B cell (primary cell): ENCODE measurements at regions not wholly inside any gene's neighbourhood (a gene's known extent, or its start where the extent isn't known, plus 50 kb on each side); places are given as distances from the start of the nearest gene placed in this dataset.

Source experiments
- ATAC-seq: fragments of 200-7000 bp; cut with Tn5 transposase; one replicate; pipeline ENCODE4 v1.10.0; 2021; ENCODE audit warnings: low read depth, mild to moderate bottlenecking, moderate number of reproducible peaks, moderate library complexity
- CTCF ChIA-PET: fragments of 350-600 bp; sonication (Branson Sonifier 250); formaldehyde crosslinking; loops from one replicate; lab custom pipeline; 2021; ENCODE audit warnings: antibody characterized with exemption, inconsistent platforms; lab: Charles Lee
- POLR2A ChIA-PET: fragments of 350-600 bp; sonication (Branson Sonifier 250); formaldehyde crosslinking; loops from one replicate; lab custom pipeline; 2021; ENCODE audit warnings: antibody characterized with exemption; lab: Charles Lee
- DNase-seq: peaks from one replicate; pipeline ENCODE4 v3.0.0; 2013
- H2AFZ ChIP-seq: 2 replicates; pipeline ENCODE4 v1.6.1; 2012; ENCODE audit warnings: mild to moderate bottlenecking, low read depth, low read length; ENCODE audit not compliant: insufficient read depth, poor library complexity, severe bottlenecking
- H3K27ac ChIP-seq, 2 donors: 1 replicate in 1 of 2; 2 replicates in 1 of 2; pipeline ENCODE4 v1.5.1; 2012 to 2013; ENCODE audit warnings: low read length in 2 of 2, mild to moderate bottlenecking in 2 of 2, moderate library complexity in 1 of 2
- H3K27me3 ChIP-seq, 4 experiments: fragments of 200-600 bp in 1 of 4; sonication (generic) in 1 of 4; replicated peaks in 1 of 4; 1 replicate in 2 of 4; 2 replicates in 2 of 4; pipeline versions ENCODE4 v1.6.1 to v1.7.0; 2013 to 2016; ENCODE audit warnings: low read length in 3 of 4, mild to moderate bottlenecking in 2 of 4, mixed read lengths in 1 of 4, moderate library complexity in 1 of 4; ENCODE audit not compliant: insufficient read depth in 4 of 4, control insufficient read depth in 3 of 4; ENCODE audit errors: control extremely low read depth in 1 of 4
- H3K36me3 ChIP-seq, 2 experiments: replicated peaks in 1 of 2; 1 replicate in 1 of 2; 2 replicates in 1 of 2; pipeline versions ENCODE4 v1.6.1 to v1.7.1; 2013; ENCODE audit warnings: low read length in 1 of 2; ENCODE audit not compliant: insufficient read depth in 2 of 2, control insufficient read depth in 1 of 2; ENCODE audit errors: control extremely low read depth in 1 of 2, extremely low read depth in 1 of 2
- H3K4me1 ChIP-seq, 2 donors: fragments of 200-600 bp in 1 of 2; sonication (generic) in 1 of 2; 1 replicate in 1 of 2; 2 replicates in 1 of 2; pipeline versions ENCODE4 v1.5.1 to v1.6.1; 2013 to 2017; ENCODE audit warnings: low read length in 2 of 2; ENCODE audit not compliant: control insufficient read depth in 2 of 2, insufficient read depth in 2 of 2
- H3K4me2 ChIP-seq: replicated peaks from 2 replicates; pipeline ENCODE3; 2012; ENCODE audit warnings: mild to moderate bottlenecking, low read depth, low read length; ENCODE audit not compliant: poor library complexity, severe bottlenecking
- H3K4me3 ChIP-seq, 5 experiments: fragments of 200-600 bp in 1 of 5; sonication (generic) in 1 of 5; 1 replicate in 3 of 5; 2 replicates in 2 of 5; pipeline versions ENCODE4 v1.5.1 to v1.7.0; 2011 to 2016; ENCODE audit warnings: low read length in 4 of 5, mild to moderate bottlenecking in 4 of 5, low read depth in 2 of 5, control low read depth in 1 of 5, moderate library complexity in 1 of 5; ENCODE audit not compliant: insufficient read depth in 1 of 5; ENCODE audit errors: control extremely low read depth in 1 of 5, extremely low read depth in 1 of 5
- H3K79me2 ChIP-seq: fragments of 200-600 bp; sonication (generic); one replicate; pipeline ENCODE4 v1.6.0; 2016; ENCODE audit warnings: low read length; ENCODE audit not compliant: control insufficient read depth, insufficient read depth
- H3K9ac ChIP-seq: fragments of 200-600 bp; sonication (generic); 2 replicates; pipeline ENCODE4 v1.6.1; 2017; ENCODE audit warnings: mild to moderate bottlenecking, low read length, moderate library complexity
- H3K9me3 ChIP-seq, 3 donors: one replicate each; pipeline versions ENCODE4 v1.6.1 to v1.7.1; 2013; ENCODE audit warnings: low read length in 2 of 3; ENCODE audit not compliant: control insufficient read depth in 2 of 3, insufficient read depth in 1 of 3; ENCODE audit errors: control extremely low read depth in 1 of 3
- H4K20me1 ChIP-seq: 2 replicates; pipeline ENCODE4 v1.6.0; 2012; ENCODE audit warnings: mild to moderate bottlenecking, low read length; ENCODE audit not compliant: insufficient read depth, control insufficient read depth, poor library complexity, severe bottlenecking
- H3K27ac Mint-ChIP-seq: one replicate; pipeline ENCODE4 v1.8.0; 2021; ENCODE audit warnings: mixed read lengths
- H3K27me3 Mint-ChIP-seq: one replicate; pipeline ENCODE4 v1.8.0; 2021; ENCODE audit warnings: mixed read lengths
- H3K4me1 Mint-ChIP-seq: one replicate; pipeline ENCODE4 v1.8.0; 2021; ENCODE audit warnings: mixed read lengths
- H3K4me3 Mint-ChIP-seq: one replicate; pipeline ENCODE4 v1.8.0; 2021; ENCODE audit warnings: mixed read lengths
- H3K9me3 Mint-ChIP-seq: one replicate; pipeline ENCODE4 v1.8.0; 2022; ENCODE audit warnings: mixed read lengths; ENCODE audit not compliant: insufficient read depth
- EZH2 ChIP-seq: IDR thresholded peaks from 2 replicates; pipeline ENCODE4 v1.6.1; 2012; ENCODE audit warnings: borderline replicate concordance, low read depth, mild to moderate bottlenecking, moderate library complexity, low read length; ENCODE audit not compliant: insufficient read depth, poor library complexity, severe bottlenecking
- WGBS: methylation state at CpG from one replicate; pipeline ENCODE4 v1.1.5; 2013; ENCODE audit warnings: missing lambda C conversion rate; ENCODE audit not compliant: insufficient coverage; 5-methylcytosine and 5-hydroxymethylcytosine counted together
- intact Hi-C: fragments of 100-400 bp; cut with micrococcal nuclease; formaldehyde crosslinking; loops from one replicate; pipeline ENCODE4 v1.10.0; 2022
- TF ChIP-seq, protein P1 (sequence below): fragments of 200-600 bp; IDR thresholded peaks from one replicate; pipeline ENCODE4 v1.8.0; 2022; ENCODE audit warnings: antibody characterized with exemption, mild to moderate bottlenecking

DNA sequence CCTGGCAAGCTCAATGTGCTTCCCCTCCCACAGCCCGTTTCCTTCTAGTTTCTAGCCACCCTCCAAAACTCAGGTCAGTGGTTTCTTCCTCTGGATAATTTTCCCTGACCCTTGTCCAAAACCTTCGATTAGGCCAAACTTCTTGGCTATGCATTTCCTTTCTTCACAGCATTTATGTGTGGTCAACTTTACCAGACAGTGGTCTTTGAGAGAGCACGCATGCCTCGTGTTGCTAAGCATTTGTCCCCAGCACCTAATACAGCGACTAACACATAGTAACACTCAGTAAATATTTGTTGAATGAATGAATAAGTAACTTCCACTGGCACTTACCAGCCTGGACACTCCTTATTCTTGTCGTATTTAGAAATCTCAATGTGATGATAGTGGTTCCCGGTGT lies 610.7 kb downstream of the PLPP3 start:
- Histone ChIP-seq H3K4me1 (no peaks in the 10 kb centered on the region), H2AFZ (no peak overlapping the region), H3K36me3 (no peaks in the 10 kb centered on the region), H3K4me3 (no peak overlapping the region), H3K27ac (no peak overlapping the region), H4K20me1 (no peaks in the 10 kb centered on the region), H3K9me3 (peaks cover 0 to 2% (median 0%) of the 10 kb centered on the region in 3 donors), H3K27me3 (no peaks in the 10 kb centered on the region), H3K9ac (no peak overlapping the region), H3K79me2 (no peaks in the 10 kb centered on the region), H3K4me2 (no peak overlapping the region)
- Mint-ChIP-seq H3K9me3 (no peaks in the 10 kb centered on the region), H3K27ac (no peak overlapping the region), H3K4me1 (no peaks in the 10 kb centered on the region), H3K4me3 (no peak overlapping the region), H3K27me3 (peaks cover 27% of the 10 kb centered on the region)
- ChIA-PET POLR2A (no interaction called here), CTCF (interaction anchor here (0.6 kb wide), 1 partner anchor 44 kb away, joined by 5 read pairs; no protein-coding TSS in a partner anchor)
- ATAC-seq = no peak
- TF ChIP-seq, protein P1, sequence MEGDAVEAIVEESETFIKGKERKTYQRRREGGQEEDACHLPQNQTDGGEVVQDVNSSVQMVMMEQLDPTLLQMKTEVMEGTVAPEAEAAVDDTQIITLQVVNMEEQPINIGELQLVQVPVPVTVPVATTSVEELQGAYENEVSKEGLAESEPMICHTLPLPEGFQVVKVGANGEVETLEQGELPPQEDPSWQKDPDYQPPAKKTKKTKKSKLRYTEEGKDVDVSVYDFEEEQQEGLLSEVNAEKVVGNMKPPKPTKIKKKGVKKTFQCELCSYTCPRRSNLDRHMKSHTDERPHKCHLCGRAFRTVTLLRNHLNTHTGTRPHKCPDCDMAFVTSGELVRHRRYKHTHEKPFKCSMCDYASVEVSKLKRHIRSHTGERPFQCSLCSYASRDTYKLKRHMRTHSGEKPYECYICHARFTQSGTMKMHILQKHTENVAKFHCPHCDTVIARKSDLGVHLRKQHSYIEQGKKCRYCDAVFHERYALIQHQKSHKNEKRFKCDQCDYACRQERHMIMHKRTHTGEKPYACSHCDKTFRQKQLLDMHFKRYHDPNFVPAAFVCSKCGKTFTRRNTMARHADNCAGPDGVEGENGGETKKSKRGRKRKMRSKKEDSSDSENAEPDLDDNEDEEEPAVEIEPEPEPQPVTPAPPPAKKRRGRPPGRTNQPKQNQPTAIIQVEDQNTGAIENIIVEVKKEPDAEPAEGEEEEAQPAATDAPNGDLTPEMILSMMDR = no peak
- no peak for TF ChIP-seq EZH2
- 76% methylated on average over 3 of the region's 7 CpGs for WGBS
- no peak for DNase-seq
- intact Hi-C loops = no loop called here

DNA sequence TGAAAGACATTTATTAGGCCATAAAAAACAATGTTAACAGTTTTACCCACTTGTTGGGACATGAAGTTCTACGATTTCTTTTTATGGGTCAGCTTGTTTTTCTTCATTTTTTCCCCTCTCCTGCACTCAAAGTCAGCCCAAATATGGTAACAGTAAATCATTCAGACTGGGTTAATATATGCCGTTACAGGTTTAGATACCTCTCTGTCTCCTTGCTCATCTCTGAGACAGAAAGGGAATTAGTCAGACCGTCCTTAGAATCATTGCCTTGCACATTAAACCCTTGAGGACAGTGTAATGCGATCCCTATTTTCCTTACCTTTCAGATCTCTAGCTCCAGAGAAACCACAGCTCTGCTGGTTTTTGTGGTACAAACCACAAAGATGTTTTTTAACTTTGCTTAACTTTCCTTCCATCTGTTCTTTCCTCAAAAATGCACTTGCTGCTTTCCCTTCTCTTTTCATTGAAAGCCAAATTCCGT lies 613.3 kb downstream of the PLPP3 start:
- Mint-ChIP-seq H3K4me3 (no peak overlapping the region), H3K4me1 (no peaks in the 10 kb centered on the region), H3K9me3 (no peaks in the 10 kb centered on the region), H3K27me3 (peaks cover 27% of the 10 kb centered on the region), H3K27ac (no peak overlapping the region)
- Histone ChIP-seq H3K36me3 (no peaks in the 10 kb centered on the region), H2AFZ (no peak overlapping the region), H3K9ac (no peak overlapping the region), H4K20me1 (no peaks in the 10 kb centered on the region), H3K27me3 (no peaks in the 10 kb centered on the region), H3K4me1 (no peaks in the 10 kb centered on the region), H3K27ac (no peak overlapping the region), H3K79me2 (no peaks in the 10 kb centered on the region), H3K4me2 (no peak overlapping the region), H3K9me3 (peaks cover 0 to 2% (median 0%) of the 10 kb centered on the region in 3 donors), H3K4me3 (no peak overlapping the region)
- WGBS = 3% methylated on average over 3 of the region's 5 CpGs
- DNase-seq (no peak), ATAC-seq (no peak)
- ChIA-PET POLR2A (no interaction called here), CTCF (no interaction called here)
- TF ChIP-seq EZH2 = no peak
- TF ChIP-seq, protein P1 = no peak
- intact Hi-C loops = no loop called here
